Skeletal muscle cell (primary cell): ENCODE measurements at regions not wholly inside any gene's neighbourhood (a gene's known extent, or its start where the extent isn't known, plus 50 kb on each side); places are given as distances from the start of the nearest gene placed in this dataset.

Experiments
- DNase-seq: peaks from one replicate; pipeline ENCODE4 v3.0.0-alpha.2; 2010; ENCODE audit warnings: low read depth
- H3K4me3 ChIP-seq: 2 replicates; pipeline ENCODE4 v1.5.1; 2011; ENCODE audit warnings: low read depth, mild to moderate bottlenecking, control low read depth, low read length, moderate library complexity

- H3K4me3 ChIP-seq = no peak overlapping the region
- no peak for DNase-seq
Observed at GRCh38 chr3:13213911-13214846, 140.9 kb upstream of the IQSEC1 start.

- H3K4me3 ChIP-seq = no peak overlapping the region
- no peak for DNase-seq
Observed at GRCh38 chr3:13213490-13213889, 140.3 kb upstream of the IQSEC1 start.

- H3K4me3 ChIP-seq = no peak overlapping the region
- DNase-seq = no peak
Observed at GRCh38 chr3:13211605-13212210, 138.5 kb upstream of the IQSEC1 start.

- no peak for DNase-seq
- H3K4me3 ChIP-seq = no peak overlapping the region
Observed at GRCh38 chr3:13210221-13210975, 137.2 kb upstream of the IQSEC1 start.

GRCh38 chr3:13209634-13209997 is 136.4 kb upstream of the IQSEC1 start:
- no peak overlapping the region for H3K4me3 ChIP-seq
- no peak for DNase-seq

GRCh38 chr3:13208706-13209633 is 135.7 kb upstream of the IQSEC1 start:
- no peak for DNase-seq
- no peak overlapping the region for H3K4me3 ChIP-seq

- H3K4me3 ChIP-seq = no peak overlapping the region
- DNase-seq = no peak
Observed at GRCh38 chr3:13207975-13208705, 134.9 kb upstream of the IQSEC1 start.

- DNase-seq = no peak
- no peak overlapping the region for H3K4me3 ChIP-seq
Observed at GRCh38 chr3:13207578-13207922, 134.3 kb upstream of the IQSEC1 start.

- H3K4me3 ChIP-seq = no peak overlapping the region
- no peak for DNase-seq
Observed at GRCh38 chr3:13206799-13207577, 133.8 kb upstream of the IQSEC1 start.

- no peak for DNase-seq
- no peak overlapping the region for H3K4me3 ChIP-seq
Observed at GRCh38 chr3:13205567-13206143, 132.4 kb upstream of the IQSEC1 start.

GRCh38 chr3:13204177-13204581 is 130.9 kb upstream of the IQSEC1 start:
- no peak overlapping the region for H3K4me3 ChIP-seq
- no peak for DNase-seq

GRCh38 chr3:13203398-13204176 is 130.4 kb upstream of the IQSEC1 start:
- no peak overlapping the region for H3K4me3 ChIP-seq
- no peak for DNase-seq

- no peak for DNase-seq
- no peak overlapping the region for H3K4me3 ChIP-seq
Observed at GRCh38 chr3:13202744-13203397, 129.6 kb upstream of the IQSEC1 start.

- no peak for DNase-seq
- H3K4me3 ChIP-seq = no peak overlapping the region
Observed at GRCh38 chr3:13201851-13202250, 128.6 kb upstream of the IQSEC1 start.

- H3K4me3 ChIP-seq = no peak overlapping the region
- no peak for DNase-seq
Observed at GRCh38 chr3:13200946-13201345, 127.7 kb upstream of the IQSEC1 start.

- no peak overlapping the region for H3K4me3 ChIP-seq
- no peak for DNase-seq
Observed at GRCh38 chr3:13200465-13200864, 127.2 kb upstream of the IQSEC1 start.
